ENCODE measurements at regions not wholly inside any gene's neighbourhood (a gene's known extent, or its start where the extent isn't known, plus 50 kb on each side); places are given as distances from the start of the nearest gene placed in this dataset.

DNA sequence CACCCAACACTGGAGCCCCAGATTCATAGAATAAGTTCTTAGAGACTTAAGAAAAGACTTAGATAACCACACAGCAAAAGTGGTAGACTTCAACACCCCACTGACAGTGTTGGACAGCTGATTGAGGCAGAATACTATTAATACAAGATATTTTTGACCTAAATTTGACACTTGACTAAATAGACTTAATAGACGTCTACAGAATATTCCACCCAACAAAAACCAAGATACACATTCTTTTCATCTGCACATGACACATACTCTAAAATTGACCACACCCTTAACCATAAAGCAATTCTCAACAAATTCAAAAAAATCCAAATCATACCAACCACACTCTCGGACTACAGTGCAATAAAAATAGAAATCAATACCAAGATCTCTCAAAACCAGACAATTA lies 179.8 kb upstream of the TPM1 start:
- TF ChIP-seq EZH2 (IDR thresholded peaks at IDR 0.05; ENCODE audit: low read length): no peak
- TF ChIP-seq, protein P1, sequence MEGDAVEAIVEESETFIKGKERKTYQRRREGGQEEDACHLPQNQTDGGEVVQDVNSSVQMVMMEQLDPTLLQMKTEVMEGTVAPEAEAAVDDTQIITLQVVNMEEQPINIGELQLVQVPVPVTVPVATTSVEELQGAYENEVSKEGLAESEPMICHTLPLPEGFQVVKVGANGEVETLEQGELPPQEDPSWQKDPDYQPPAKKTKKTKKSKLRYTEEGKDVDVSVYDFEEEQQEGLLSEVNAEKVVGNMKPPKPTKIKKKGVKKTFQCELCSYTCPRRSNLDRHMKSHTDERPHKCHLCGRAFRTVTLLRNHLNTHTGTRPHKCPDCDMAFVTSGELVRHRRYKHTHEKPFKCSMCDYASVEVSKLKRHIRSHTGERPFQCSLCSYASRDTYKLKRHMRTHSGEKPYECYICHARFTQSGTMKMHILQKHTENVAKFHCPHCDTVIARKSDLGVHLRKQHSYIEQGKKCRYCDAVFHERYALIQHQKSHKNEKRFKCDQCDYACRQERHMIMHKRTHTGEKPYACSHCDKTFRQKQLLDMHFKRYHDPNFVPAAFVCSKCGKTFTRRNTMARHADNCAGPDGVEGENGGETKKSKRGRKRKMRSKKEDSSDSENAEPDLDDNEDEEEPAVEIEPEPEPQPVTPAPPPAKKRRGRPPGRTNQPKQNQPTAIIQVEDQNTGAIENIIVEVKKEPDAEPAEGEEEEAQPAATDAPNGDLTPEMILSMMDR (optimal IDR thresholded peaks at IDR 0.05 in 1 of 3, IDR thresholded peaks at IDR 0.05 in 1 of 3, conservative IDR thresholded peaks at IDR 0.05 in 1 of 3; ENCODE audit: extremely low read depth in 1 of 3, insufficient read depth in 2 of 3, low read length in 3 of 3): no peak

Measured in keratinocyte (primary cell).